B cell (primary cell): ENCODE measurements at regions not wholly inside any gene's neighbourhood (a gene's known extent, or its start where the extent isn't known, plus 50 kb on each side); places are given as distances from the start of the nearest gene placed in this dataset.

Experiments
- ATAC-seq: fragments of 200-7000 bp; cut with Tn5 transposase; one replicate; pipeline ENCODE4 v1.10.0; 2021; ENCODE audit warnings: low read depth, mild to moderate bottlenecking, moderate number of reproducible peaks, moderate library complexity
- CTCF ChIA-PET: fragments of 350-600 bp; sonication (Branson Sonifier 250); formaldehyde crosslinking; loops from one replicate; lab custom pipeline; 2021; ENCODE audit warnings: antibody characterized with exemption, inconsistent platforms; lab: Charles Lee
- POLR2A ChIA-PET: fragments of 350-600 bp; sonication (Branson Sonifier 250); formaldehyde crosslinking; loops from one replicate; lab custom pipeline; 2021; ENCODE audit warnings: antibody characterized with exemption; lab: Charles Lee
- DNase-seq: peaks from one replicate; pipeline ENCODE4 v3.0.0; 2013
- H2AFZ ChIP-seq: 2 replicates; pipeline ENCODE4 v1.6.1; 2012; ENCODE audit warnings: mild to moderate bottlenecking, low read depth, low read length; ENCODE audit not compliant: insufficient read depth, poor library complexity, severe bottlenecking
- H3K27ac ChIP-seq, 2 donors: 1 replicate in 1 of 2; 2 replicates in 1 of 2; pipeline ENCODE4 v1.5.1; 2012 to 2013; ENCODE audit warnings: low read length in 2 of 2, mild to moderate bottlenecking in 2 of 2, moderate library complexity in 1 of 2
- H3K27me3 ChIP-seq, 4 experiments: fragments of 200-600 bp in 1 of 4; sonication (generic) in 1 of 4; replicated peaks in 1 of 4; 1 replicate in 2 of 4; 2 replicates in 2 of 4; pipeline versions ENCODE4 v1.6.1 to v1.7.0; 2013 to 2016; ENCODE audit warnings: low read length in 3 of 4, mild to moderate bottlenecking in 2 of 4, mixed read lengths in 1 of 4, moderate library complexity in 1 of 4; ENCODE audit not compliant: insufficient read depth in 4 of 4, control insufficient read depth in 3 of 4; ENCODE audit errors: control extremely low read depth in 1 of 4
- H3K36me3 ChIP-seq, 2 experiments: replicated peaks in 1 of 2; 1 replicate in 1 of 2; 2 replicates in 1 of 2; pipeline versions ENCODE4 v1.6.1 to v1.7.1; 2013; ENCODE audit warnings: low read length in 1 of 2; ENCODE audit not compliant: insufficient read depth in 2 of 2, control insufficient read depth in 1 of 2; ENCODE audit errors: control extremely low read depth in 1 of 2, extremely low read depth in 1 of 2
- H3K4me1 ChIP-seq, 2 donors: fragments of 200-600 bp in 1 of 2; sonication (generic) in 1 of 2; 1 replicate in 1 of 2; 2 replicates in 1 of 2; pipeline versions ENCODE4 v1.5.1 to v1.6.1; 2013 to 2017; ENCODE audit warnings: low read length in 2 of 2; ENCODE audit not compliant: control insufficient read depth in 2 of 2, insufficient read depth in 2 of 2
- H3K4me2 ChIP-seq: replicated peaks from 2 replicates; pipeline ENCODE3; 2012; ENCODE audit warnings: mild to moderate bottlenecking, low read depth, low read length; ENCODE audit not compliant: poor library complexity, severe bottlenecking
- H3K4me3 ChIP-seq, 5 experiments: fragments of 200-600 bp in 1 of 5; sonication (generic) in 1 of 5; 1 replicate in 3 of 5; 2 replicates in 2 of 5; pipeline versions ENCODE4 v1.5.1 to v1.7.0; 2011 to 2016; ENCODE audit warnings: low read length in 4 of 5, mild to moderate bottlenecking in 4 of 5, low read depth in 2 of 5, control low read depth in 1 of 5, moderate library complexity in 1 of 5; ENCODE audit not compliant: insufficient read depth in 1 of 5; ENCODE audit errors: control extremely low read depth in 1 of 5, extremely low read depth in 1 of 5
- H3K79me2 ChIP-seq: fragments of 200-600 bp; sonication (generic); one replicate; pipeline ENCODE4 v1.6.0; 2016; ENCODE audit warnings: low read length; ENCODE audit not compliant: control insufficient read depth, insufficient read depth
- H3K9ac ChIP-seq: fragments of 200-600 bp; sonication (generic); 2 replicates; pipeline ENCODE4 v1.6.1; 2017; ENCODE audit warnings: mild to moderate bottlenecking, low read length, moderate library complexity
- H3K9me3 ChIP-seq, 3 donors: one replicate each; pipeline versions ENCODE4 v1.6.1 to v1.7.1; 2013; ENCODE audit warnings: low read length in 2 of 3; ENCODE audit not compliant: control insufficient read depth in 2 of 3, insufficient read depth in 1 of 3; ENCODE audit errors: control extremely low read depth in 1 of 3
- H4K20me1 ChIP-seq: 2 replicates; pipeline ENCODE4 v1.6.0; 2012; ENCODE audit warnings: mild to moderate bottlenecking, low read length; ENCODE audit not compliant: insufficient read depth, control insufficient read depth, poor library complexity, severe bottlenecking
- H3K27ac Mint-ChIP-seq: one replicate; pipeline ENCODE4 v1.8.0; 2021; ENCODE audit warnings: mixed read lengths
- H3K27me3 Mint-ChIP-seq: one replicate; pipeline ENCODE4 v1.8.0; 2021; ENCODE audit warnings: mixed read lengths
- H3K4me1 Mint-ChIP-seq: one replicate; pipeline ENCODE4 v1.8.0; 2021; ENCODE audit warnings: mixed read lengths
- H3K4me3 Mint-ChIP-seq: one replicate; pipeline ENCODE4 v1.8.0; 2021; ENCODE audit warnings: mixed read lengths
- H3K9me3 Mint-ChIP-seq: one replicate; pipeline ENCODE4 v1.8.0; 2022; ENCODE audit warnings: mixed read lengths; ENCODE audit not compliant: insufficient read depth
- EZH2 ChIP-seq: IDR thresholded peaks from 2 replicates; pipeline ENCODE4 v1.6.1; 2012; ENCODE audit warnings: borderline replicate concordance, low read depth, mild to moderate bottlenecking, moderate library complexity, low read length; ENCODE audit not compliant: insufficient read depth, poor library complexity, severe bottlenecking
- WGBS: methylation state at CpG from one replicate; pipeline ENCODE4 v1.1.5; 2013; ENCODE audit warnings: missing lambda C conversion rate; ENCODE audit not compliant: insufficient coverage; 5-methylcytosine and 5-hydroxymethylcytosine counted together
- intact Hi-C: fragments of 100-400 bp; cut with micrococcal nuclease; formaldehyde crosslinking; loops from one replicate; pipeline ENCODE4 v1.10.0; 2022
- TF ChIP-seq, protein P1 (sequence below): fragments of 200-600 bp; IDR thresholded peaks from one replicate; pipeline ENCODE4 v1.8.0; 2022; ENCODE audit warnings: antibody characterized with exemption, mild to moderate bottlenecking

- POLR2A ChIA-PET = no interaction called here
- peaks cover 0 to 1% (median 0%) of the 10 kb centered on the region in 3 donors for H3K9me3 ChIP-seq
- TF ChIP-seq, protein P1, sequence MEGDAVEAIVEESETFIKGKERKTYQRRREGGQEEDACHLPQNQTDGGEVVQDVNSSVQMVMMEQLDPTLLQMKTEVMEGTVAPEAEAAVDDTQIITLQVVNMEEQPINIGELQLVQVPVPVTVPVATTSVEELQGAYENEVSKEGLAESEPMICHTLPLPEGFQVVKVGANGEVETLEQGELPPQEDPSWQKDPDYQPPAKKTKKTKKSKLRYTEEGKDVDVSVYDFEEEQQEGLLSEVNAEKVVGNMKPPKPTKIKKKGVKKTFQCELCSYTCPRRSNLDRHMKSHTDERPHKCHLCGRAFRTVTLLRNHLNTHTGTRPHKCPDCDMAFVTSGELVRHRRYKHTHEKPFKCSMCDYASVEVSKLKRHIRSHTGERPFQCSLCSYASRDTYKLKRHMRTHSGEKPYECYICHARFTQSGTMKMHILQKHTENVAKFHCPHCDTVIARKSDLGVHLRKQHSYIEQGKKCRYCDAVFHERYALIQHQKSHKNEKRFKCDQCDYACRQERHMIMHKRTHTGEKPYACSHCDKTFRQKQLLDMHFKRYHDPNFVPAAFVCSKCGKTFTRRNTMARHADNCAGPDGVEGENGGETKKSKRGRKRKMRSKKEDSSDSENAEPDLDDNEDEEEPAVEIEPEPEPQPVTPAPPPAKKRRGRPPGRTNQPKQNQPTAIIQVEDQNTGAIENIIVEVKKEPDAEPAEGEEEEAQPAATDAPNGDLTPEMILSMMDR = no peak
- no peak for TF ChIP-seq EZH2
- no peaks in the 10 kb centered on the region for H3K27me3 ChIP-seq
- H3K9ac ChIP-seq = no peak overlapping the region
- no peaks in the 10 kb centered on the region for H3K36me3 ChIP-seq
- H2AFZ ChIP-seq = no peak overlapping the region
- intact Hi-C loops = no loop called here
- CTCF ChIA-PET = no interaction called here
- H3K4me2 ChIP-seq = no peak overlapping the region
- no CpG with 5 or more reads among the region's 3 CpGs for WGBS
- Mint-ChIP-seq H3K4me1 (no peaks in the 10 kb centered on the region), H3K27ac (no peak overlapping the region), H3K4me3 (no peak overlapping the region), H3K9me3 (no peaks in the 10 kb centered on the region), H3K27me3 (peaks cover 4% of the 10 kb centered on the region)
- no peaks in the 10 kb centered on the region for H3K79me2 ChIP-seq
- no peak overlapping the region for H3K27ac ChIP-seq
- H4K20me1 ChIP-seq = no peaks in the 10 kb centered on the region
- no peak for DNase-seq
- ATAC-seq = no peak
- H3K4me1 ChIP-seq = no peaks in the 10 kb centered on the region
- no peak overlapping the region for H3K4me3 ChIP-seq
These were observed 127.1 kb upstream of the BMP4 start for GRCh38 chr14:54083549-54084239.

DNA sequence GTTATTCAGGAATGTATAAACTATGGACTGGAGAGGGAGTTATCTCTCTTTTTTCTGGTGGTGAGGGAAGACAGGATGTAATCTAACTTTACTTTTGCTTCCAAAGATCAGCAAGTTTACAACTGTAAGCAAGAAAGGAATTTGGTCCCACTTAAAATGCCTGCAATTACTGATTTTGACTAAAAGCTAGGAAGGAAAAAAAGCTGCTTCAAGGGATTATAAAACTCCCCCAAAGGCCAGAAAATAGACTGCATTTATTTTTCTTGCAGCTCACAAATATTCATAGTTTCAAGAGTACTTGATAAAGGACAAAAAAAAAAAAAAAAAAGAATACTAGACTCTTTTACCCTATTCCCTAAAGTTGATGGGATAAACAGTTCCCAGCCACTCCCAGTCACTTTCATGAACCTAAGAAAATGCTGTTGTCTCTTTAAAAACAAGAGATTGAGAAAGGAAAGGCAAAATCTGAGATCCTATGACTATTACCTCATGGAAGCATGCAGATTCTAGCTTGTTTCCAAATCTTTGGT, 128.7 kb upstream of the BMP4 start:
- POLR2A ChIA-PET = no interaction called here
- H3K79me2 ChIP-seq = no peaks in the 10 kb centered on the region
- no peak for ATAC-seq
- H3K27me3 Mint-ChIP-seq = peaks cover 8% of the 10 kb centered on the region
- H3K4me1 Mint-ChIP-seq = no peaks in the 10 kb centered on the region
- H2AFZ ChIP-seq = no peak overlapping the region
- no peaks in the 10 kb centered on the region for H3K9me3 Mint-ChIP-seq
- H3K4me2 ChIP-seq = no peak overlapping the region
- H3K36me3 ChIP-seq = no peaks in the 10 kb centered on the region
- H3K27me3 ChIP-seq = no peaks in the 10 kb centered on the region
- no peak overlapping the region for H3K9ac ChIP-seq
- H3K9me3 ChIP-seq = no peaks in the 10 kb centered on the region
- no peak for DNase-seq
- no peak overlapping the region for H3K4me3 ChIP-seq
- CTCF ChIA-PET = no interaction called here
- H3K27ac ChIP-seq = no peak overlapping the region
- TF ChIP-seq, protein P1 = no peak
- no peak for TF ChIP-seq EZH2
- intact Hi-C loops = no loop called here
- H4K20me1 ChIP-seq = no peaks in the 10 kb centered on the region
- H3K4me1 ChIP-seq = no peaks in the 10 kb centered on the region
- H3K27ac Mint-ChIP-seq = no peak overlapping the region
- H3K4me3 Mint-ChIP-seq = no peak overlapping the region
